HG03378 (cell line): ENCODE measurements at regions not wholly inside any gene's neighbourhood (a gene's known extent, or its start where the extent isn't known, plus 50 kb on each side); places are given as distances from the start of the nearest gene placed in this dataset.
"Not testable (repeated sequence)": the region's sequence is repeated elsewhere in the genome, so short reads cannot be mapped to it uniquely, and the experiment has no call there.

ENCODE experiments used
- ATAC-seq: cut with Tn5 transposase; IDR thresholded peaks from one replicate; pipeline ENCODE4 v1.9.1; 2021; ENCODE audit warnings: mild to moderate bottlenecking, moderate library complexity; ENCODE audit not compliant: unreplicated experiment

DNA sequence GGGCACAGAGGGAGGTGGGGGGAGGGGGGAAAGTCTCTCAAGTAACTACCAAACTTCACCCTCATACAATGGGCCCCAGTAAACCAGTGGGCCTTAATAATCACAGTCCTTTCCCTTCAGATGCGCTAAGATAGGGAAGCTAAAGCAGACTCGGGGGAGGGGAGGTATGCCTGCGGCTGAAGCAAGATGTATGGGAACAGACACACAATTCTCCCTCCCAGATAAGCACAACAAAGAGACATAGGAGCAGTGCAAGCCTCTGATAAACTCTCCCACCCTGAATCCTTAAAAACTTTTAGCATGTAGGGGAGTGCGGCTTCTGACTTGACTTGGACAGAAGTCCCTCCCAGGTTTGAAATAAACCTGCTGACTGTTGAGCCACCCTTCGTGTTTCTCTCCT is 54.7 kb downstream of the PROP1 start:
- not testable (repeated sequence) for ATAC-seq

DNA sequence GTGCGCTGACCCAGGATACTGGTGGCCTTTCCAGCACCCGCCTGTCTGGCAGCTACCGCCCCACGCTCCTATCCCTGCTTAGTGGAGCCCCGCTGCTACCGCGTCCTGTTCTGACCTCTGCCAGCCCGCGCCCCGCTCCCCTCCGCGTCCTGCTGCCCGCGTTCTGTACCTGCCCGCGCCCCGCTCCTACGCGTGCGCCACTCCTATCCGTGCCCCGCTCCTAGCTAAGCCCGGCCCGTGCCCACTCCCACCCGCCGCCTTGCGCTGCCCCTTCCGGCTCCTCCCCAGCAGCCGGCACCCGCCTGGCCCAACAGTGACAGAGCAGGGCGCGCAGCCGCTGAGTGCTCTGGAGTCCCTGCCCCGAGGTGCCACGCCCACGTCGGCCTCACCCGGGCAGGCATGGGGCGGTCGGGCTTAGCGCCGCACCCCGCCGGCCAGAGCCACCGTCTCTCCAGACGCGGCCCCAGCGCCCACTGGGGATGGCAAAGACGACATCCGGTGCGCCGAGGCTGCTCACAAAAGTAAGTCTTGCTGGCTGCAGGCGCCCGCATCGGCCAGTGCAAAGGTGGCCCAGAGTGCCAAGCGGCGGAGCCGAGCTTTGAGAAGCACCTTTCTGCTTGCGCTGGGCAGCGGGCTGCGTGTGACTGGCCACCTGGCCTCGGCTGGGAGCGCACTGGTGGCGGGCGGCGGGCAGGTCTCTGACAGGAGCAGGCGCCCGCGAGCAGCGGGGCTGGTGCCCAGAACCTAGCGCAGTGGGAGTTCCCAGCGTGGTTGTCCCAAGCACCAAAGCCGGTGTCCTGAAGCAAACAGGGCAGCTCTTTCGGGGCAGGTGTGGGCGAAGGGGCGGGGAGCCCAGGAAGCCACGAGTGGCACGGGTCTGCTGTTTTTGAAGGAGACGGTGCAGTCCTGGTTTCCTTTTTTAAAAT is 56.5 kb downstream of the PROP1 start:
- ATAC-seq = not testable (repeated sequence)

DNA sequence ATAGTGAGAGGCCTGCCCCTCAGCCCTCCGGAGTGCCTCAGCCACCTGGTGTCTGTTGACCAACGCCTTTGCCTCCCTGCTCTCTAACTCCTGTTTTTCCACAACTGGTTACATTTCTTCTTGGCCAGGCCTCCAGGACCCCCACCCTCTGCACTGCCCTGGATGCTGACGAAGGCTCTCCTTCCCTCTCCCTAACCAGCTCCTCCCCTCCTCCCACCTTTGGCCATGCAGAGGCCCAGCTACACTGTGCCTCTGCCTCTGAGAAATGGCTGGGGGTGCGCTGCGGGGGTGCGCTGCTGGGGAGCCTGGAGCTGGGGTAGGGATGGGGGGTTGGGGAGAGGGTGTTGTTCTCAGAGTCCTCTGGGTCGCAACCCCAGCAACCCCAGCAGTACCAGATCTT is 57.3 kb downstream of the PROP1 start:
- ATAC-seq = not testable (repeated sequence)

DNA sequence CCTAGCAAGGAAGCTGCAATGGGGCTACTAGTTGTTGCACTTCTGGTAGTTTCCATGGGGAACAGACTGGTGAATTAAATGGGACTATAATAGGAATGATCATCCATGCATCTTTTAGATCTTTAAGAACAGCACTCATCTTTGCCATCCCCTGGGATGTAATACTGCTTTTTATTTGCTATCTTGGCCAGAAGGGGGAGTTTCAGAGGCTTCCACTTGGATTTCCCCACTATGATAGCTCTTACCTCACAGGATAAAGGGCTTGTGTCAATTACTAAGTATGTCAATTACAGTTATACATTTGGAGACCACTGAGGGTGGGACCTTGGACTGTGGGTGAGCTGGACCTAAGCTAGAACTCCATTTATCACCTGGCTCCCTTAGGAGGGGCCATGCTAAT is 61.8 kb downstream of the PROP1 start:
- ATAC-seq = not testable (repeated sequence)

DNA sequence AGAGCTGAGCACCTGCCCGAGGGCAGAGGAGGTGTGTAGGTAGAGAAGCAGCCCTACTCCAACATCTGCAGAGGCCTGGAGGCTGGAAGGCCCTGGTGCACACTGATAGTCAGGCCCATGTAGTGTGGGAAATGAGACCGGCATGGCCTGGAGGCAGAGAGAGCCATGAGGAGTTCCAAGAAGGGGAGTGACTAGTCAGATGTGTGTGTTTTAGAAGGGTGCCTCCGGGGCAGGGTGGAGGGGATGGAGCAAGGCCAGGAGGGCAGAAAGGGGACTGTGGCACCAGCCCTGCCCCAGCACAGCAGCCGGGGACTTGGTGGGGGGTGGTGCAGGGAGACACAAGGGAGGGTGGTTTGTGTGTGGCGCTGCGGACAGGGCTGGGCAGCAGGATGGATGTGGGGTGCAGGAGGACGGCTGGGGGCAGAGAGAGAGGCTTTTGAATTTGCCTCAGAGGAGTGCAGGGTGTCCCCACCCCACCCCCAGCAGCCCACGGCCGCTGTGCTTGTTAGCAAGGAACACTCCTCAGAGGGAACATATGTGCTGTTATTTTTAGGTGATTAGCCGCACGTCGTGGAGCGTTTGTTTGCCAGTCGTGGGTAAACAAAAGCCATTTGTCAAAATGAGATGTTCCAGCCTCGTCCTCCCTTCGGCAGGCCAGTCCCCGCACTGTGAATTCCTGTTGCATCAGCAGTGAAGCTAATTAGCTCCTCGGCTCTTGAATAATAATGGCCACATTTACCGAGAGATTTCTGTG is 65.6 kb downstream of the PROP1 start:
- not testable (repeated sequence) for ATAC-seq

DNA sequence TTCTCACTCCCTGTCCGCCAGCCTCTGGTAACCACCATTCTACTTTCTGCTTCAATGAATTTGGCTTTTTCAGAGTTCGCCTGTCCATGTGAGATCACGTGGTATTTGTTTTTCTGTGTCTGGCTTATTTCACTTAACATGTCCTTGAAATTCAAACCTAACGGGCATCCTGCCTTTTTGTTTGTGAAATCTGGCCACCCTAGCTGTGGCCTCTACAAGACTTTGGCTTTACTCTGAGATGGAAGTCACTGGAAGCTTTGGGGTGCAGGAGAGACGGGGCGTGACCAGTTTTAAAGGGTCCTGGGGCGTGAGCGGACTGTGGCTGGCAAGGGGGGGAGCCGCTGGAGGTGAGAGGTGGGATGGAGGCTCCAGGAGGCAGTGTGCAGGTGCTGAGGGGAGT is 66.4 kb downstream of the PROP1 start:
- ATAC-seq = not testable (repeated sequence)

DNA sequence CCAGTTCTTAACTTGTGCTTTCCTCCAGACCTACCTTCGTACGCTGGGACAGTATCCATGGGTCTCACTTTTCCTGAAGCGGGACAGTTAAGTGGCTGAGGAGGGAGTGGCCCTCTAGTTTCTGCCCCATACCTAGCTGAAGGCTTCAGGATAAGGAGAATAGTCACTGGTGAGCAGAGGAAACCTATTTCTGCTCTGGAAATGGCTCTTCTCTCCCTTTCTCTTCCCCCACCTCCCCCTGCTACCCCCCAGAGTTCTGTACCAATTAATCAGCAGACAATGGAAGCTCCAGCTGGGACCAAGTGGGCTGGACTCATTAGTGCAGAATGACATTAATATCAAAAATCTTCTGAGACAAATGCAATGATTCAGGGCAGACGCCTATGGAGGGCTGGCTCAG is 68.5 kb downstream of the PROP1 start:
- ATAC-seq = not testable (repeated sequence)

DNA sequence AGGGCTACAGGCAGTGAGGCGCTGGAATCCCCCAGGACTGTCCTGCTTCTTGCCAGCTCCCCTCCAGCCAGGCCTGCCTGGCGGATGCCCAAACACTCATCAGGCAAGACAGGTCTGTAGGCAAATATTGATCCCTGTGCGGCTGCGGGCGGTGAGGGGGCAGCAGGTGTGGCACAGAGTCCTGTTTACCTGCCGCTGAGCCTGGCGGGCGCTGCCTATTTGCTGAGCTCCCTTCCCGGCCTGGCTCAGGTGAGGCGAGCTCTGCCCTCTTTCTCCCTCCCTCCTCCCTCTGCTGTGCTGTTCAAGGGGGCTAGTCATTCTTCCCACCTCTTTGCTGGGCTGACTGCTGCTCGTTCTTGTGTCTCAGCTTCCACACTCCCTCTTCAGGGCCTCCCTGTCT is 71.5 kb downstream of the PROP1 start:
- not testable (repeated sequence) for ATAC-seq

DNA sequence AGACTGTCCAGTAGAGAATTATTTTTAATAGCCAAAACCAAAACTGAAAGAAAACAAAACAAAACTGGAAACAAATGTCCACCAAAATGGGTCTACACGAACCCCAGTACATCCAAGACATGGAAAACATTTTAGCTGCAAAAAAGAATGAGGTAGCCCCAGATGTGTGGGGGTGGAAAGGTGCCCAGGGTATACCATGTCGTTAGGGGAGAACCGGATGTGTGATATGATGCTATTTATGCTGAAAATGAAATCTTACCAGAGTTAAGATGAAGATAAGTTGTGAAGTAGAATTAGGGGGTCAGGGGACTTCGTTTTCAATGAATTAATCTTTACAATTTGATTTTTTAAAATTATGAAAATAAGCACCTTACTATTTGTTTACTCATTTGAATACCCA is 72.2 kb downstream of the PROP1 start:
- not testable (repeated sequence) for ATAC-seq

DNA sequence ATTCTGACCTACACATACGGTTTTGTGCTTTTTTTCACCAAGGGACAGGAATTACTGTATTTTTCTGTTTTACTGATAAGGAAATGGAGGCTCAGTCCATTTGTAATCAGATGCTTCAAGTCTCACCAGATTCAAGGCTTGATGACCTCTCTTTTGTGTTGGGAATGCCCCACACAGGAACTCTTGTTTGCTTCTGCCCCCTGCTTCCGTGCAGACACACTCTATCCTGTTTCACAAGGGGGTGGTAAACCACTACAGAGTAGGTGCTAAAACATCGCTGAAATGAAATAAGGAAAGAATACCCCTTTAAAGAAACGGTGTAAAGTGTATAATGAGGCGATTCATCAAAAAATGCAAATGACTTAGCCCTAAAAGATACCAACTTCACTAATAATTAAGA is 72.9 kb downstream of the PROP1 start:
- ATAC-seq = not testable (repeated sequence)

DNA sequence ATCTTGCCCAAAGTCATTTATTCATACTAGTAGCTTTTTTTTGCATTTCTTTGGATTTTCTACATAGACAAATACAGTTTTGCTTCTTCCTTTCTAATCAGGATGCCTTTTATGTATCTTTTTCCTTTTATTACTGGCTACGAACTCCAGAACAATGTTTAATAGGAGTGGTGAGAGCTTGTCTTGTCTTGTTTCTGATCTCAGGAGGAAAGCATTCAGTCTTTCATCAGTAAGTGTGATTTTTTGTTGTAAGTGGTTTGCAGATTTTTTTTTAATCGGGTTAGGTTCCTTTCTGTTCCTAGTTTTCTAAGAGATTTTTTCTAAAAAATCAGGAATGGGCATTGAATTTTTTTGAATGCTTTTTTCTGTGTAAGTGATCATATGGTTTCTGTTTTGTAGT is 86.8 kb downstream of the PROP1 start:
- not testable (repeated sequence) for ATAC-seq

DNA sequence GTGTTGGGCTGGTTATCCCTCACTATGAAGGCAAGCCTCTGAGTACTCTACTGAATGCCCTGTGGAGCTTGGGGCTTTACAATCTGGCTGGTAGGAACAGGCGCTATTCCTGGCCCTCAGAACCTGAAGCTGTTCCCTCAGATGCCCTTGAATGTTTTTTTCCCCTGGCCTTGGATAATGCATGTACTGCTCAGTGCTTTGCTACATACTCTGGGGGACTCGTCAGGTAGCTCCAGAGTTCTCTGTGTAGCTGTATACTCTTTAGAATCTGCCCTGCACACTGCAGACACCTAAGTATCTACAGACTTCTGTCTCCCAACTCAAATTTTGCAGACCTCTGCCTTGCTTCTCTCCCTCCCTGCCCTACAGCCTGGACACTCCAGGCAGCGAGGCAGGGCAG is 93.2 kb downstream of the PROP1 start:
- ATAC-seq = not testable (repeated sequence)

DNA sequence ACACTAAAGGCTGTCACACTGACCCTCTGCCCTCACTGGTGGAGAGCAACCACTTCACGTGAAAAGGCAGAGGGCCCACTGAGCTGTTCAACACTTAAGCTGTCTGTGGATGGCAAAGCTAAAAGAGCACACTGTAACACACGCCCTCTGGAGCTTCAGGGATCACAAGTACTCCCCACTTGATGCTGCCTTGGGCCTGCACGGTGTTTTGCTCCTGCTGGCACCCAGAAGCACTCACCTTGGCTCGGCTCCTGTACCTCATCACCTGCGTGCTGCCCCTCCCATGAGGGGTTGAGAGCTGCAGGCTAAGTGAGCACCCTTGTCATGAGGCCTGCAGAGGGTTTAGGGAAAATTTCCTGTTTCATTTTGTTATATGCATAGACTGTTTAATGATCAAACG is 96.0 kb downstream of the PROP1 start:
- ATAC-seq = not testable (repeated sequence)

DNA sequence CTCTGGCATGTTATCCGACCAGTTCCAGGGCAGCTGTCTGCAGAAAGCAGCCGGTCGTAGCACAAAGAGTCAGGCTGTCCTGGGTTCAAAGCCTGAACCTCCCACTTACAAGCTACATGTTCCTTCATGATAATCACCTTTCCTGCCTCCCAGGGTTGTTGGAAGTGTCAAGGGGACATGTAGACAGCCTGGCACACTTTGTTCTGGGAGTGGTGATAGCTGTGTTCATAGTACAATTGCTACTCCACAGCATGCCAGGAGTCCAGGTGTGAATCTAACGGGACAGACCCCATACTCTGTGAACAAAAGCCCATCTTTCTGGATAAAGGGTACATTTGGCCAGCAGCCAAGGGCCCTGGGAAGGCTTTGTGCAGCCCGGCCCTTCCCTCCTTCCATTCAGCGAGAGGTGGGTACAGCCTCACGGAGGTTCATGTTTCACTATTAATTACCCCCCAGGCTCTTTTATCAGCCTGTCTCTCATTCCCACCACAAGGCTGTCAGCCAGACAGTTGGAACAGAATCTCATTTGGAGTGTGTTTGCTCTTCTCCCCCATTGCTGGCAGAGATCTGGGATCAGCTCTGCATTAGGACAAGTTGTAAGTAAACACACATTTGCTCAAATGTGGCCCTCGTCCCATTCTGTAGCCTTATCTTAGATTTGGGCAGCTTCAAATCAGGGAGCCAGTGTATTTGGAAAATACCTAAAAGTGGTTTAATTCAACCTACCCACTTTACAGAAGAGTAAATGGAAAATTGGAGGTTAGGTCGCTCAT is 101.2 kb downstream of the PROP1 start:
- not testable (repeated sequence) for ATAC-seq

DNA sequence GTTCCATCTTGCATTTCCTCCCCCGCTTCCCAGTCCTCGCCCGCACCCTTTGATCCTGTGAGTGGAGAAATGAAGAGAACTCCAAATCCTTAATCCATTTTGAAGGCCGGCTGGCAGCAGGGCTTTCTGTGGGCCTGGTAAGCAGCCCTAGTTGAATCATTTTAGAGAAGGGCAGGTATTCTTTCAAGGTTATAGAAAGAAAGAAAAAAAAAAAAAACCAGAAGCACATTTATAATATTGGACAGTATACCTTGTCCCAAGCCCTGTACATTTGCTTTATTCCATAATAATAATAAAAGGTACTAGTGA is 103.7 kb downstream of the PROP1 start:
- ATAC-seq = not testable (repeated sequence)

DNA sequence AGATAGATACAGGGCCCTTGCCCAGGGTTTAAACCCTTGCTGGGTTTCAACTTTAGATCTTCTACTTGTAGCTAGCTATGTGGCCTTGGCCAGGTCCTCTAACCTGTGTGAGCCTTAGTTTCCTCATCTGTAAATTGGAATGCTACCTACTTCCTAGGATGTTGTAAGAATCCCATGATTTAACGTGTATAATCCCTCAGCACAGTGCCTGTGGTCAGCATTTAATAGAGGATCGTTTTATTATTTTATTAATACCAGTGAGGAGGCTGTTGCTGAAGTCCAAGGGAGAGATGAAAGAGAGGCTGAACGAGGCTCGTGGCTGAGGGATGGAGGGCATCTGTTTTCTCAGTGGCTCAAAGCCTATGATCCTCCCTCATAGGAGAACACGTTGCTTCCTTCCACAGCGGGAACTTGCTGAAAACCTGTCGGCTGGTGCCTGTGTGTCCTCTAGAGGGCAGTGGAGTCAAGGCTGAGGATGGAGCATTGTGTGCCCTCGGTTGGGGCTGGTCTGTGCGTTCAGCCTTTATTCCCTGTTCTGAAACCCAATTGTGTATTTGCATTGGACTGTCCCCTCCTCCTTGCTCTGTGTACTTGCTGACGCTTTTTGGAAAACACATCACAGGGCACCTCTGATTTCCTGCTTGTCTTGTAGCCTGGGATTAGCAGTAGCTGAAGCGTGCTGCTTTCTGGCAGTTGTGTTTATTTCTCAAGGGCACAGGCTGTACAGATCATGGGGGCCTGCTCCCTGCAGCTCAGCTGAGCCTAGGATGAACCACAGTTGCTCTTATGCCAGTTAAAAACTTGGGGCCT is 104.3 kb downstream of the PROP1 start:
- peak; percentile 75 for ATAC-seq

DNA sequence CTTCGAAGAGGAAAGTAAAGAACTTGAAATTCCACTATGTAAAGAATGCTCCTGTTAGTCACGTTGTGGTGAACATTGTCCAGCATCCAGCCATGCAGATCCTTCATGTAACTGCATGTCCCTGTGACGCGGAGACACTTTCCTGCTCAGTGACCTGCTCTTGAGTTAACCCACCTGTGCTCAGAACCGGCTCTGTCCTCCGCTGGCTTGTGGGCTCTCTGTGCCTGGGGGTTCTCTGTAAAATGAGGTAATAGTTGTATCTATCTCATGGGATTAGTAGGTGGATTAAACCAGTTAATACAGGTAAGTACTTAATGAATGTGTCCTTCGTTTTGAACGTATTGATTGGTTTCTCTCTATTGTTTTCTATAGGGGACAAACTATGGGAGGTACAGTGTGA is 100.6 kb upstream of the FAM153A start:
- ATAC-seq = not testable (repeated sequence)

DNA sequence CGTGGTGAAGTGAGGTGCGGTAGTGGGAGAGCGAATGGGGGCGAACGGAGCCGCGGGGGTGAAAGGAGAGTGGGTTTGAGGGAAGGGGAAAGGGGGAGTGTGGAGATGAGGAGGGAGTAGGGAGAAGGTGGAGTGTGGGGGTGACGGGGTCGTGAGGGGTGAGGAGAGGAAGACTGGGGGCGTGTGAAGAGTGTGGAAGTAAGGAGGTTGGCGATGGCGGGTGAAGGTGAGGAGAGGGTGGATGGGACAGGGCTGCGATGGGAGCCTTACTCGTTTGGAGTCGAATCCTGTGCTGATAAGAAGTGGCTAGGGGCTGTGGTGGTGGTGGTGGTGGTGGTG is 93.2 kb upstream of the FAM153A start:
- ATAC-seq = not testable (repeated sequence)

DNA sequence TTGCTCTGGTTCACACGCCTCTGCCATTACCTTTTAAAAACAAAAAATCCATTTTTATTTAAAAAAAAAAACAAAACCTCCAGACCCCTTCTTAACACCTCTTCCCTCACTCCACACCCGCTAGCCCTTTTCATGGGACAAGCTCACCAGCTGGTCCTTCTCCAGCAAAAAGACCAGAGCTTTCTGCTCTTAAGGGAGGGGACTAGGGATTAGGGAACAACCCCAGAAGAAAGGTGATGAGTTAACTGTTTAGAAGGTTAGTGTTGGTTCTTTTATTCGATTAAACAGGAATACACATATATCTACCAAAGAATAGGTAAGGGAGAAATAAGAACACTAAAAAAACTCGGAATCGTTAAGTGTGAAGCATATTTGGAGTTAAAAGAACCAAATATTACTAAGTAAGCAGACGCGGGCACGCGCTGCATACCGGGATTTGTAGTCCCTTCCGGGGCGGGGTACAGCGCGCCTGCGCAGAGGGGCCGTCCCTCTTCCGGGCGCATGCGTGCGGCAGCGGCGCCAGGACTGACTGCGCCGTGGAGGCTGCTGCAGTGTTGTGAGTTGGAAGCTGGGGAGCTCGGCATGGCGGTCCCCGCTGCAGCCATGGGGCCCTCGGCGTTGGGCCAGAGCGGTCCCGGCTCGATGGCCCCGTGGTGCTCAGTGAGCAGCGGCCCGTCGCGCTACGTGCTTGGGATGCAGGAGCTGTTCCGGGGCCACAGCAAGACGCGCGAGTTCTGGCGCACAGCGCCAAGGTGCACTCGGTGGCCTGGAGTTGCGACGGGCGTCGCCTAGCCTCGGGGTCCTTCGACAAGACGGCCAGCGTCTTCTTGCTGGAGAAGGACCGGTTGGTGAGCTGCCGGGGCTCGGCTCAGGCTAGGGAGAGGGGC is 92.6 kb upstream of the FAM153A start:
- ATAC-seq = peak; percentile 72
